C4-2B (cell line): ENCODE measurements at regions not wholly inside any gene's neighbourhood (a gene's known extent, or its start where the extent isn't known, plus 50 kb on each side); places are given as distances from the start of the nearest gene placed in this dataset.

Source experiments
- CTCF ChIP-seq: fragments of 450-650 bp; conservative IDR thresholded peaks from 2 replicates; pipeline ENCODE4 v1.5.1; 2017; ENCODE audit warnings: mild to moderate bottlenecking
- ZFX ChIP-seq: fragments of 450-650 bp; IDR thresholded peaks from 2 replicates; pipeline ENCODE4 v1.6.1; 2017

- no peak for TF ChIP-seq CTCF
- TF ChIP-seq ZFX, result no peak
Measured at GRCh38 chr6:51432481-51432880, 613.8 kb downstream of the TFAP2B start.
